ENCODE measurements at regions not wholly inside any gene's neighbourhood (a gene's known extent, or its start where the extent isn't known, plus 50 kb on each side); places are given as distances from the start of the nearest gene placed in this dataset.

DNA sequence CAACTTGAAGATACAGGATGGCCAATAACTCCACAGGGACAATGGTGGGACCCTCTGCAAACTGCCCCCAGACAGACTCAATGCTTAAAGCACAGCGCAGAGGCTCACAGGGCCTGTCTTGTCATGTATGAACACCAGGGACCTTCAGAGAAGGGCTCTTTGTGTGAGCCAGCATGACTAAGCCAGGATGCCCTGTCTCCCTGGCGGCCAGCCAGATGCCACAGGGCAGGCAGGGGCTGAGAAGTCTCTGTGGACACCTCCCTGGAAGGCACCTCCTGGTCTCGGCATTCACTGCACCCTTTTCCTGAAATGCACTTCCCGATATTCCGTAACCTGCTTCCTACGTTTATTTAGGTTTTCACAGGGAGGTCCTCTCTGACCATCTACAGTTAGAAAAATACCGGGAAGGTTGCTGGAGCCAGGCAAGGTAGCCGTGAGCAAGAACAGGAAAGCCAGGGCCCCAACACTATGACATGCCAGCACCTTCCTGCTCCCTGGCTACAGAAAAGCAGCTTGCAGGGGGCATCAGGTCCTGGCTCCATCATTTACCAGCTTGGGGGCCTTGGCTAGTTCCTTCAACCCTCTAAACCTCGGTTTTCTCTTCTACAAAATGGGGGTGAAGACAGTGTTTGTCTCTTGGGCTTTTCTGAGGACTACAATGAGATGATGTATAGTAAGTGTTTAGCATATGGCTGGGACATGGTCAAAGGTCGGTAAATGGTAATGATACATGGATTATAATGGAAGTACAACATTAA, 65.0 kb downstream of the PITPNM2 start:
- TF ChIP-seq TAF1 (IDR thresholded peaks at IDR 0.05; ENCODE audit: borderline replicate concordance, insufficient read depth, low read length): no peak
- TF ChIP-seq POLR2AphosphoS5 (IDR thresholded peaks at IDR 0.05; ENCODE audit: low read depth, low read length): no peak
- TF ChIP-seq SIN3A (IDR thresholded peaks at IDR 0.05; ENCODE audit: borderline replicate concordance, insufficient read depth, low read length): no peak
- TF ChIP-seq, protein P1, sequence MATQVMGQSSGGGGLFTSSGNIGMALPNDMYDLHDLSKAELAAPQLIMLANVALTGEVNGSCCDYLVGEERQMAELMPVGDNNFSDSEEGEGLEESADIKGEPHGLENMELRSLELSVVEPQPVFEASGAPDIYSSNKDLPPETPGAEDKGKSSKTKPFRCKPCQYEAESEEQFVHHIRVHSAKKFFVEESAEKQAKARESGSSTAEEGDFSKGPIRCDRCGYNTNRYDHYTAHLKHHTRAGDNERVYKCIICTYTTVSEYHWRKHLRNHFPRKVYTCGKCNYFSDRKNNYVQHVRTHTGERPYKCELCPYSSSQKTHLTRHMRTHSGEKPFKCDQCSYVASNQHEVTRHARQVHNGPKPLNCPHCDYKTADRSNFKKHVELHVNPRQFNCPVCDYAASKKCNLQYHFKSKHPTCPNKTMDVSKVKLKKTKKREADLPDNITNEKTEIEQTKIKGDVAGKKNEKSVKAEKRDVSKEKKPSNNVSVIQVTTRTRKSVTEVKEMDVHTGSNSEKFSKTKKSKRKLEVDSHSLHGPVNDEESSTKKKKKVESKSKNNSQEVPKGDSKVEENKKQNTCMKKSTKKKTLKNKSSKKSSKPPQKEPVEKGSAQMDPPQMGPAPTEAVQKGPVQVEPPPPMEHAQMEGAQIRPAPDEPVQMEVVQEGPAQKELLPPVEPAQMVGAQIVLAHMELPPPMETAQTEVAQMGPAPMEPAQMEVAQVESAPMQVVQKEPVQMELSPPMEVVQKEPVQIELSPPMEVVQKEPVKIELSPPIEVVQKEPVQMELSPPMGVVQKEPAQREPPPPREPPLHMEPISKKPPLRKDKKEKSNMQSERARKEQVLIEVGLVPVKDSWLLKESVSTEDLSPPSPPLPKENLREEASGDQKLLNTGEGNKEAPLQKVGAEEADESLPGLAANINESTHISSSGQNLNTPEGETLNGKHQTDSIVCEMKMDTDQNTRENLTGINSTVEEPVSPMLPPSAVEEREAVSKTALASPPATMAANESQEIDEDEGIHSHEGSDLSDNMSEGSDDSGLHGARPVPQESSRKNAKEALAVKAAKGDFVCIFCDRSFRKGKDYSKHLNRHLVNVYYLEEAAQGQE (IDR thresholded peaks at IDR 0.05; ENCODE audit: insufficient read depth in 1 of 2, low read depth in 2 of 2, low read length in 2 of 2): no peak
- no peak for TF ChIP-seq FOXP2 (optimal IDR thresholded peaks at IDR 0.05; ENCODE audit: borderline replicate concordance, extremely low read depth, extremely low read length, insufficient read depth)

DNA sequence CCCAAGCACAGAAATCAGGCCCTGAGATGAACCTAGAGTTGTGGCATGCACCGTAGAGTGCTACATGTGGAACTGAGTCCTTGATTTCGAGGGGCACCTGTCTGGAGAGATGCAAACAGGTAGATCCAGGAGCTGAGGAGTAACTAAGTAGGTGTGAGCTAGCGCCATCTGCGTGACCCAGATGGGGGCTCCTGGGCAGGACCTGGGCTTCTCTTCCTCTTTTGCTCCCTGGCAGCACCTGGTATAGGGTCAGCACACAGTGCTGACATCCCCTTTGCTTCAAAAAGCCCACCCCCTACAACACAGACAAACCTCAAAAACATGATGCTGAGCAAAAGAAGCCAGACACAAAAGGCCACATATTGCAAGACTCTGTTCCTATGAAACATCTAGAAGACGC, 65.8 kb downstream of the PITPNM2 start:
- TF ChIP-seq TAF1 (IDR thresholded peaks at IDR 0.05; ENCODE audit: borderline replicate concordance, insufficient read depth, low read length) (no peak), SIN3A (IDR thresholded peaks at IDR 0.05; ENCODE audit: borderline replicate concordance, insufficient read depth, low read length) (no peak), POLR2AphosphoS5 (IDR thresholded peaks at IDR 0.05; ENCODE audit: low read depth, low read length) (no peak), FOXP2 (optimal IDR thresholded peaks at IDR 0.05; ENCODE audit: borderline replicate concordance, extremely low read depth, extremely low read length, insufficient read depth) (no peak)
- TF ChIP-seq, protein P1 (IDR thresholded peaks at IDR 0.05; ENCODE audit: insufficient read depth in 1 of 2, low read depth in 2 of 2, low read length in 2 of 2): no peak

DNA sequence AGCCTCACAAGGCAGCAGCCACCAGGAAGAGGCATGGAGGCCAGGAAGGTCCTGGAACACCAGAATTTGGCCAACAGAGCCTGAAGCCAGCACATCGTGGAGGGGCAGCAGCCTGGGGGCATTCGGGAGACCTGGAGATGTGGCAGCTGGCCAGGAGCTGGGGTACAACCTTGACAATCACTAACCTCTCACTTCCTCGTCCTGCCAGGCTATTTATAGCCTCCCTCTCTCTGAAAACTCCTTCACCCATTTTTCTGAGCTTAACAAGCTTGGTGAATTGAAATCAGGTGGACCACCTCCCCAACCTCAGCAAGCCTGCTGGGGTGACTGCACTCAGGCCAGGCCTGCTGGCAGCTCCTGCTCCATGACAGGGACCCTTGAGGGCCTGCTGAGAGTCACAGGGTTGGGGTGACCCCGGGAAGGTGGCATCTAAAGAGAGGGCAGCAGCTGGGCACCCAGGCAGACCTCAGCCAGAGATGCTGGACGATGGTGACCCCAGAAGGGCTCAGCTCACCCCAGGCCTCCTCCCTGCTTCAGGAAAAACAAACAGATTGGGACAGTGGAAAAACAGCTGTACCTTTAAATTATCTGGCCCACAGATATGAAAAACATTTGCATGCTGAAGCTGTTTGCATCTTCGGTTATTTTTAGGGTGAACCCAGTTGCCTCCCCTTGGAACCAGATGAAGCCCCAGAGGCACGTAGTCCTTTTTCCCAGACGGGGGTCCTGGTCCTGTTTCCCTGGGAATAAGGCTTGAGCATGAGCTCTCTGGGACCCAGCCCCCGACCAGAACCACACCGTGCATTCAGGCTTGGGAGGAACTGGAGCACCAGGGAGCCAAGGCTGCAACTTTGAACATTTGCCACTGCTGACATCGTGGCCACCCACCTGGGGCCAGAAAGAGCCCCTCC, 67.0 kb downstream of the PITPNM2 start:
- TF ChIP-seq TAF1 (IDR thresholded peaks at IDR 0.05; ENCODE audit: borderline replicate concordance, insufficient read depth, low read length): no peak
- no peak for TF ChIP-seq POLR2AphosphoS5 (IDR thresholded peaks at IDR 0.05; ENCODE audit: low read depth, low read length)
- no peak for TF ChIP-seq FOXP2 (optimal IDR thresholded peaks at IDR 0.05; ENCODE audit: borderline replicate concordance, extremely low read depth, extremely low read length, insufficient read depth)
- TF ChIP-seq SIN3A (IDR thresholded peaks at IDR 0.05; ENCODE audit: borderline replicate concordance, insufficient read depth, low read length): no peak
- TF ChIP-seq, protein P1 (IDR thresholded peaks at IDR 0.05; ENCODE audit: insufficient read depth in 1 of 2, low read depth in 2 of 2, low read length in 2 of 2): no peak

DNA sequence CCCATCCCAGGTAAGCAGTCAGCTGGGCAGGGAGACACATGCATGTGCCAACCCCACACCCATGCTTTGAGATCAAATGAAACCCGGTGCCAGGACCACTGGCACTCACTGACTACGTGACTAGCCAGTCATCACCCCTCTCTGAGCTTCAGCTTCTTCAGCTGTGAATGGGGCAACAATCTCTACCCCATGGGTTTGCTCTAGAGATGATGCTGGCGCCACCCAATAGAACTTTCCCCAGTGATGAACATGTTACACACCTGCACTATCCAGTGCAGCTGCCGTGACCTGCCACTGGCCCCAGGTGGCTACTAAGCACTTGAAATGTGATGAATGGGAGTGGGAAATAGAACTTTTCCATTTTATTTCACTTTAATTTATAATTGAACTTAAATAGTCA, 70.3 kb downstream of the PITPNM2 start:
- TF ChIP-seq TAF1 (IDR thresholded peaks at IDR 0.05; ENCODE audit: borderline replicate concordance, insufficient read depth, low read length): no peak
- TF ChIP-seq FOXP2 (optimal IDR thresholded peaks at IDR 0.05; ENCODE audit: borderline replicate concordance, extremely low read depth, extremely low read length, insufficient read depth): no peak
- TF ChIP-seq POLR2AphosphoS5 (IDR thresholded peaks at IDR 0.05; ENCODE audit: low read depth, low read length): no peak
- TF ChIP-seq, protein P1 (IDR thresholded peaks at IDR 0.05; ENCODE audit: insufficient read depth in 1 of 2, low read depth in 2 of 2, low read length in 2 of 2): no peak
- TF ChIP-seq SIN3A (IDR thresholded peaks at IDR 0.05; ENCODE audit: borderline replicate concordance, insufficient read depth, low read length): no peak

Measured in PFSK-1 (cell line).